Gastroesophageal sphincter (tissue), 3 donors: ENCODE measurements at regions not wholly inside any gene's neighbourhood (a gene's known extent, or its start where the extent isn't known, plus 50 kb on each side); places are given as distances from the start of the nearest gene placed in this dataset.

Experiments used
- EP300 ChIP-seq: sonication (generic); formaldehyde crosslinking; IDR thresholded peaks from one replicate; pipeline ENCODE4 v1.6.1; 2017; ENCODE audit warnings: antibody characterized with exemption, mild to moderate bottlenecking
- TF ChIP-seq, protein P1 (sequence below), 4 experiments: fragments of 200-600 bp in 2 of 4; fragments of 450-650 bp in 2 of 4; sonication (generic) in 1 of 4; IDR thresholded peaks; one replicate each; pipeline ENCODE4 v1.5.1; 2017 to 2019; ENCODE audit warnings: antibody characterized with exemption in 4 of 4, mild to moderate bottlenecking in 2 of 4, moderate library complexity in 2 of 4

DNA sequence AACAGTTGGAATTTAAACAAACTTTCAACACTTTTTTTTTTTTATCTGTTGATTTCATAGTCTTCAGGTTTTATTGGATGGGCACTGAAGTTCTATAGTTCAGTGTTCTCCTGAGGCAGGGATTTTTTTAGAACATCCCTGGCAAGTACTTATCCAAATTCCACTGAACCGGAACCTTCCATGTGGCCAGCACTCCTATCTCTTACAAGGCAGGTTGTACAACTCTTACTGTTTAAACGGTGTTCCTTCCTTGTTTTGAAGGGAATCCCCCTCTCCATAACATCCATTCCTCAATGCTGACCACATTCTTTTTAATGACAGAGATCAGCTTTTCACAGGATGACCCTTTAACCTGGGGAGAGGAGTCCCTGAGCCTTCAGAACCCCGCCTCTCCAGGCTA lies 238.9 kb upstream of the CTBP2 start:
- no peak for TF ChIP-seq EP300
- TF ChIP-seq, protein P1, sequence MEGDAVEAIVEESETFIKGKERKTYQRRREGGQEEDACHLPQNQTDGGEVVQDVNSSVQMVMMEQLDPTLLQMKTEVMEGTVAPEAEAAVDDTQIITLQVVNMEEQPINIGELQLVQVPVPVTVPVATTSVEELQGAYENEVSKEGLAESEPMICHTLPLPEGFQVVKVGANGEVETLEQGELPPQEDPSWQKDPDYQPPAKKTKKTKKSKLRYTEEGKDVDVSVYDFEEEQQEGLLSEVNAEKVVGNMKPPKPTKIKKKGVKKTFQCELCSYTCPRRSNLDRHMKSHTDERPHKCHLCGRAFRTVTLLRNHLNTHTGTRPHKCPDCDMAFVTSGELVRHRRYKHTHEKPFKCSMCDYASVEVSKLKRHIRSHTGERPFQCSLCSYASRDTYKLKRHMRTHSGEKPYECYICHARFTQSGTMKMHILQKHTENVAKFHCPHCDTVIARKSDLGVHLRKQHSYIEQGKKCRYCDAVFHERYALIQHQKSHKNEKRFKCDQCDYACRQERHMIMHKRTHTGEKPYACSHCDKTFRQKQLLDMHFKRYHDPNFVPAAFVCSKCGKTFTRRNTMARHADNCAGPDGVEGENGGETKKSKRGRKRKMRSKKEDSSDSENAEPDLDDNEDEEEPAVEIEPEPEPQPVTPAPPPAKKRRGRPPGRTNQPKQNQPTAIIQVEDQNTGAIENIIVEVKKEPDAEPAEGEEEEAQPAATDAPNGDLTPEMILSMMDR (IDR thresholded peaks at IDR 0.05), result no peak
